ENCODE measurements at regions not wholly inside any gene's neighbourhood (a gene's known extent, or its start where the extent isn't known, plus 50 kb on each side); places are given as distances from the start of the nearest gene placed in this dataset.

DNA sequence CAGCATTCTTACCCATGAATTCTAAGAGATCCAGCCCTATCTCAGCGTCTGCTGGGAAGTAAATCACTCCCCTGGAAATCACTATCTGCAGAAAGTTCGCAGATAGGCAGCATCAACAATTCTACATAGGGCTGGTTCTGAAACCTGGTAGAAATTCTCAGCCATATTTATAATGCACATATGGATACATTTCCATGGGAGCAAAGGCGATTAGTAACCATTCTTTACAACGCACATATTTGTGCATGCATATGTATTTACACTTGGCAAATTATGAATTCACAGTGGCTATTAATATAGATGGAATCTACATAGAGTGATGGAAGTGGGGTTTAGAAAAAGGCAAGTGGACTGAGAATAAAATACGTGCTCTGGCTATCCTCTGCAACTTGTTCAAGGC lies 128.0 kb upstream of the FOXB1 start:
- no peak for TF ChIP-seq POLR2A (IDR thresholded peaks at IDR 0.05)
- no peak overlapping the region for H3K4me3 ChIP-seq
- intact Hi-C loops (cut with DNase I; ENCODE audit: low total_unique reads) (no loop called here), in situ Hi-C loops (cut with MboI; ENCODE audit: low sequenced_read_pairs in 4 of 4) (no loop called here)
- H3K9me3 ChIP-seq = no peaks in the 10 kb centered on the region
- DNase-seq (no peak), ATAC-seq (no peak)
- peaks cover 0 to 5% (median 0%) of the 10 kb centered on the region in 3 donors for H3K27me3 ChIP-seq
- no peaks in the 10 kb centered on the region for H3K36me3 ChIP-seq
- no peak overlapping the region for H3K27ac ChIP-seq
- no peaks in the 10 kb centered on the region for H3K4me1 ChIP-seq

DNA sequence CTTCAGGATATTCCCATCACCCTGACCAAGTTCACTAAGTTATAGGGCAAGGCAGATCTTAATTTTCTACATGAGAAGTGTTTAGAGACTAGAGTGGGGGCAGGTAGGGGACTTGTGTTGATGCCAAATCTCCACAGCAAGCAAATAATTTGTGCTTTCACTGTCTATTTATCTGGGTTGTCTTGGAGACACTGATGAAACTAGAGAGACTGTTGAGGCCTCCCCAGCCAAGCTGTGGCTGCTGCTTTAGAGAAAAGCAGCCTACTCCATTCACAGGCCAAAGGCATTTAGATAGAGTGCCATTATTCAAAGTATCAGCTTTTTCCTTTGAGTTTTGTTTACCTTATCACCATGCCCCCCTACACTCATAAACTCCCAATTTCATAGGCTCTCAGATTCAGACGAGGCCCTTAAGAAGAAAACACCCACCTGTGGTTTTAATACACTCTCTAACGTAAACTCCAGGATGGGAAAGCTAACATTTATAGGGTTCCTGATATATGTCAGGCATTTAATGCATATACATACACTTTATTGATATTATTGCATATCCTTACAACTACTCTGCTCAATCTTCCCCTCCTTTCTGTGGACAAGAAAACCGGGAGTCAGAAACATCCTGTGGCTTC lies 130.4 kb upstream of the FOXB1 start:
- no peak for ATAC-seq

DNA sequence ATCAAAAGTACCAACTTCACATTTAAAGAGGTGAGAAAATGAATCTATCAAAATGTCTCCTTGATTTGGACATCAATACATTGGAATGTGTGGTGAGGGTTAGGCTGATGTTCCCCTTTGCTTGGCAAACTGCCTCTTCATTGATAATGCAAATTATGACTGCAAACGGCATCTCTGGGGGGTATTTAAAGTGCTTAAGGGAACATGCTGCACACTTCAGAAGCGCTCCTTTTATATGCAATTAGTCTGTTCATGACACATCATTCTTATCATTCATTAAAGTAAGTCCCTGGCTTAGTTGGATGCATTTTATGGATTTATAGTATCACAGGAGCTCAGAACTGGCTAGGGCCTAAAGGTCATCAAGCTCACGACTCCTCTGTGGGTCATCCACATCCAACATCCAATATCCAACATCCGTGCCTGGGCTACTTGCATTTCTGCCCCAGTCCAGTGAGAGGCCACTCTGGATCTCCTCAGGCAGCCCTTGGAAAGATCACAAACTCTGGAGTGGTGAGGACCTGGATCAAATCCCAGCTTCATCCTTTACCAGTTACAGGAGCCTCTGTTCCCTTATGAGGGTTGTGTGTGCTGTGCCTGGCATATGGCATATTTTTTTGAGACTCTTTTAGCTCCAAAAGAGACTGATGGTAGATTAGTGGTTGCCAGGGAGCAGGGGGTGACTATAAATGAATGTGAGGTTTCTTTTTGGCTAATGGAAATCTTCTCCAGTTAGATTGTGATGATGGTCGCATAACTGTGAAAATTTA lies 136.8 kb upstream of the FOXB1 start:
- Histone ChIP-seq H3K27me3 (peaks cover 0 to 4% (median 3%) of the 10 kb centered on the region in 3 donors), H3K9me3 (no peaks in the 10 kb centered on the region), H3K27ac (no peak overlapping the region), H3K36me3 (no peaks in the 10 kb centered on the region), H3K4me3 (no peak overlapping the region), H3K4me1 (no peaks in the 10 kb centered on the region)
- DNase-seq (no peak), ATAC-seq (no peak)
- intact Hi-C loops (cut with DNase I; ENCODE audit: low total_unique reads) (no loop called here), in situ Hi-C loops (cut with MboI; ENCODE audit: low sequenced_read_pairs in 4 of 4) (no loop called here)
- TF ChIP-seq, protein P1, sequence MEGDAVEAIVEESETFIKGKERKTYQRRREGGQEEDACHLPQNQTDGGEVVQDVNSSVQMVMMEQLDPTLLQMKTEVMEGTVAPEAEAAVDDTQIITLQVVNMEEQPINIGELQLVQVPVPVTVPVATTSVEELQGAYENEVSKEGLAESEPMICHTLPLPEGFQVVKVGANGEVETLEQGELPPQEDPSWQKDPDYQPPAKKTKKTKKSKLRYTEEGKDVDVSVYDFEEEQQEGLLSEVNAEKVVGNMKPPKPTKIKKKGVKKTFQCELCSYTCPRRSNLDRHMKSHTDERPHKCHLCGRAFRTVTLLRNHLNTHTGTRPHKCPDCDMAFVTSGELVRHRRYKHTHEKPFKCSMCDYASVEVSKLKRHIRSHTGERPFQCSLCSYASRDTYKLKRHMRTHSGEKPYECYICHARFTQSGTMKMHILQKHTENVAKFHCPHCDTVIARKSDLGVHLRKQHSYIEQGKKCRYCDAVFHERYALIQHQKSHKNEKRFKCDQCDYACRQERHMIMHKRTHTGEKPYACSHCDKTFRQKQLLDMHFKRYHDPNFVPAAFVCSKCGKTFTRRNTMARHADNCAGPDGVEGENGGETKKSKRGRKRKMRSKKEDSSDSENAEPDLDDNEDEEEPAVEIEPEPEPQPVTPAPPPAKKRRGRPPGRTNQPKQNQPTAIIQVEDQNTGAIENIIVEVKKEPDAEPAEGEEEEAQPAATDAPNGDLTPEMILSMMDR (IDR thresholded peaks at IDR 0.05 in 4 of 5, conservative IDR thresholded peaks at IDR 0.05 in 1 of 5) = no peak
- no peak for TF ChIP-seq POLR2A (IDR thresholded peaks at IDR 0.05)

More for the DNA sequence above, 130.4 kb upstream of the FOXB1 start:
- no peaks in the 10 kb centered on the region for H3K9me3 ChIP-seq
- in situ Hi-C loops (cut with MboI; ENCODE audit: low sequenced_read_pairs in 4 of 4) = no loop called here
- DNase-seq = no peak
- H3K27me3 ChIP-seq = peaks cover 0 to 5% (median 0%) of the 10 kb centered on the region in 3 donors
- intact Hi-C loops (cut with DNase I; ENCODE audit: low total_unique reads) = no loop called here
- no peak overlapping the region for H3K4me3 ChIP-seq
- H3K4me1 ChIP-seq = no peaks in the 10 kb centered on the region
- no peak for TF ChIP-seq POLR2A (IDR thresholded peaks at IDR 0.05)
- TF ChIP-seq, protein P1 (IDR thresholded peaks at IDR 0.05 in 4 of 5, conservative IDR thresholded peaks at IDR 0.05 in 1 of 5) = no peak
- H3K27ac ChIP-seq = no peak overlapping the region
- no peaks in the 10 kb centered on the region for H3K36me3 ChIP-seq

DNA sequence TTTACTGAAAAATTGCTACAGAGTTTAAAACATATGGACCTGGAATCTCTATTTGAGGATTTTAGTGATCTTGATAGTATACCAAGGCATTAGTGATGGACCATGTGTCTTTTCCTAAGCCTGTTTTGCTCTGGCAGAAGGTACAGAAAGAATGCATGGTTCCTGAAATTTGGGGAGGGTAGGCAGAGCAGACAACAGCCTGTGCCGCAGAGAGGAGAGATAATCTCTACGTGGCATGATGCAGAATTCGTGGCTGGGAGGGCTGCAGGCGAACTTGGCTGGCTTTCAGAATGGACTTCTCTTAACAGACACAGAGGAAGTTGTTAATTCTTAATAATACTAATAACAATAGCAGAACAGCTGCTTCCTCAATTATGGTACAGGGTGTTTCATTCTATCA lies 137.5 kb upstream of the FOXB1 start:
- ATAC-seq = no peak
- in situ Hi-C loops (cut with MboI; ENCODE audit: low sequenced_read_pairs in 4 of 4) (no loop called here), intact Hi-C loops (cut with DNase I; ENCODE audit: low total_unique reads) (no loop called here)
- peaks cover 0 to 4% (median 3%) of the 10 kb centered on the region in 3 donors for H3K27me3 ChIP-seq
- no peaks in the 10 kb centered on the region for H3K9me3 ChIP-seq
- no peaks in the 10 kb centered on the region for H3K36me3 ChIP-seq
- H3K4me3 ChIP-seq = no peak overlapping the region
- no peaks in the 10 kb centered on the region for H3K4me1 ChIP-seq
- no peak overlapping the region for H3K27ac ChIP-seq
- DNase-seq = no peak
- TF ChIP-seq, protein P1 (IDR thresholded peaks at IDR 0.05 in 4 of 5, conservative IDR thresholded peaks at IDR 0.05 in 1 of 5) = no peak
- TF ChIP-seq POLR2A (IDR thresholded peaks at IDR 0.05) = no peak

Measured in gastrocnemius medialis (tissue), 4 donors.